Hepatocyte (in vitro differentiated cells): ENCODE measurements at regions not wholly inside any gene's neighbourhood (a gene's known extent, or its start where the extent isn't known, plus 50 kb on each side); places are given as distances from the start of the nearest gene placed in this dataset.

Experiments
- DNase-seq: peaks from one replicate; pipeline ENCODE4 v3.0.0-alpha.2; 2016; ENCODE audit warnings: low spot score
- H2AFZ ChIP-seq: fragments of 200-600 bp; sonication (generic); 2 replicates; pipeline ENCODE4 v1.6.0; 2016; ENCODE audit warnings: antibody characterized with exemption, mild to moderate bottlenecking
- H3K27ac ChIP-seq: fragments of 200-600 bp; sonication (generic); 2 replicates; pipeline ENCODE4 v1.5.1; 2016; ENCODE audit warnings: mild to moderate bottlenecking
- H3K27me3 ChIP-seq: fragments of 200-600 bp; sonication (generic); 2 replicates; pipeline ENCODE4 v1.6.1; 2016
- H3K36me3 ChIP-seq: fragments of 200-600 bp; sonication (generic); replicated peaks from 2 replicates; pipeline ENCODE4 v1.5.1; 2016; ENCODE audit warnings: low read depth; ENCODE audit not compliant: insufficient read depth
- H3K4me1 ChIP-seq: fragments of 200-600 bp; sonication (generic); 2 replicates; pipeline ENCODE4 v1.5.1; 2016; ENCODE audit warnings: mild to moderate bottlenecking, moderate library complexity; ENCODE audit not compliant: insufficient read depth
- H3K4me2 ChIP-seq: fragments of 200-600 bp; sonication (generic); 2 replicates; pipeline ENCODE4 v1.6.0; 2016
- H3K4me3 ChIP-seq: fragments of 200-600 bp; sonication (generic); 2 replicates; pipeline ENCODE4 v1.5.1; 2016; ENCODE audit warnings: mild to moderate bottlenecking
- H3K79me2 ChIP-seq: fragments of 200-600 bp; sonication (generic); 2 replicates; pipeline ENCODE4 v1.6.0; 2017; ENCODE audit warnings: mild to moderate bottlenecking
- H3K9me2 ChIP-seq: fragments of 200-600 bp; sonication (generic); replicated peaks from 2 replicates; pipeline ENCODE4 v1.6.0; 2017; ENCODE audit warnings: mild to moderate bottlenecking; ENCODE audit not compliant: insufficient read depth
- H3K9me3 ChIP-seq: fragments of 200-600 bp; sonication (generic); 2 replicates; pipeline ENCODE4 v1.5.1; 2016; ENCODE audit warnings: low read depth, mild to moderate bottlenecking
- H4K20me1 ChIP-seq: fragments of 200-600 bp; sonication (generic); 2 replicates; pipeline ENCODE4 v1.6.0; 2016; ENCODE audit warnings: mild to moderate bottlenecking; ENCODE audit not compliant: insufficient read depth, poor library complexity, severe bottlenecking
- CTCF ChIP-seq: fragments of 200-600 bp; sonication (generic); IDR thresholded peaks from 2 replicates; pipeline ENCODE4 v1.5.1; 2016; ENCODE audit warnings: antibody characterized with exemption, mild to moderate bottlenecking; ENCODE audit not compliant: poor library complexity
- EZH2 ChIP-seq: fragments of 200-600 bp; sonication (generic); IDR thresholded peaks from 2 replicates; pipeline ENCODE4 v1.6.1; 2016; ENCODE audit warnings: antibody characterized with exemption, mild to moderate bottlenecking, borderline replicate concordance
- EZH2phosphoT487 ChIP-seq: fragments of 200-600 bp; sonication (generic); IDR thresholded peaks from one replicate; pipeline ENCODE4 v1.6.1; 2018; ENCODE audit warnings: antibody characterized with exemption, mild to moderate bottlenecking, low read depth, moderate library complexity; ENCODE audit not compliant: unreplicated experiment, severe bottlenecking
- WGBS: methylation state at CpG from one replicate; pipeline ENCODE4 v1.1.6; 2016; ENCODE audit warnings: low lambda C conversion rate; ENCODE audit errors: missing lambda C conversion rate; 5-methylcytosine and 5-hydroxymethylcytosine counted together

GRCh38 chr4:57369446-57369845, 259.3 kb upstream of the IGFBP7 start:
- Histone ChIP-seq H3K27ac (no peak overlapping the region), H3K4me3 (no peak overlapping the region), H3K79me2 (no peaks in the 10 kb centered on the region), H2AFZ (no peak overlapping the region), H4K20me1 (no peaks in the 10 kb centered on the region), H3K4me2 (no peak overlapping the region), H3K9me3 (no peaks in the 10 kb centered on the region), H3K9me2 (no peaks in the 10 kb centered on the region), H3K4me1 (no peaks in the 10 kb centered on the region), H3K27me3 (no peaks in the 10 kb centered on the region), H3K36me3 (no peaks in the 10 kb centered on the region)
- no peak for DNase-seq
- WGBS: 84% methylated on average over 1 of the region's 1 CpG
- TF ChIP-seq EZH2 (no peak), CTCF (no peak), EZH2phosphoT487 (no peak)

- 100% methylated on average over 1 of the region's 1 CpG for WGBS
- Histone ChIP-seq H2AFZ (no peak overlapping the region), H3K27me3 (no peaks in the 10 kb centered on the region), H3K27ac (no peak overlapping the region), H3K79me2 (no peaks in the 10 kb centered on the region), H3K9me2 (no peaks in the 10 kb centered on the region), H3K9me3 (no peaks in the 10 kb centered on the region), H3K4me2 (no peak overlapping the region), H3K4me3 (no peak overlapping the region), H3K36me3 (no peaks in the 10 kb centered on the region), H3K4me1 (no peaks in the 10 kb centered on the region), H4K20me1 (no peaks in the 10 kb centered on the region)
- no peak for DNase-seq
- TF ChIP-seq EZH2phosphoT487 (no peak), EZH2 (no peak), CTCF (no peak)
Observed at GRCh38 chr4:57364255-57364654, 254.1 kb upstream of the IGFBP7 start.

- no peaks in the 10 kb centered on the region for H3K4me1 ChIP-seq
- no peak overlapping the region for H3K4me3 ChIP-seq
- TF ChIP-seq EZH2: no peak
- no peak for TF ChIP-seq EZH2phosphoT487
- TF ChIP-seq CTCF: no peak
- H3K79me2 ChIP-seq: no peaks in the 10 kb centered on the region
- H3K9me3 ChIP-seq: no peaks in the 10 kb centered on the region
- DNase-seq: no peak
- H3K9me2 ChIP-seq: no peaks in the 10 kb centered on the region
- H3K27ac ChIP-seq: no peak overlapping the region
- H3K27me3 ChIP-seq: no peaks in the 10 kb centered on the region
- H2AFZ ChIP-seq: no peak overlapping the region
- 47% methylated on average over 1 of the region's 1 CpG for WGBS
- H3K36me3 ChIP-seq: no peaks in the 10 kb centered on the region
- no peaks in the 10 kb centered on the region for H4K20me1 ChIP-seq
- H3K4me2 ChIP-seq: no peak overlapping the region
Observed at GRCh38 chr4:57363346-57363745, 253.2 kb upstream of the IGFBP7 start.

- no peaks in the 10 kb centered on the region for H3K79me2 ChIP-seq
- H3K27me3 ChIP-seq: no peaks in the 10 kb centered on the region
- no peak overlapping the region for H2AFZ ChIP-seq
- H3K4me1 ChIP-seq: no peaks in the 10 kb centered on the region
- 92% methylated on average over 2 of the region's 2 CpGs for WGBS
- no peak overlapping the region for H3K4me3 ChIP-seq
- no peak overlapping the region for H3K27ac ChIP-seq
- H3K9me2 ChIP-seq: no peaks in the 10 kb centered on the region
- no peaks in the 10 kb centered on the region for H3K36me3 ChIP-seq
- no peaks in the 10 kb centered on the region for H4K20me1 ChIP-seq
- no peak for TF ChIP-seq EZH2
- no peak for TF ChIP-seq EZH2phosphoT487
- no peak for TF ChIP-seq CTCF
- DNase-seq: no peak
- no peak overlapping the region for H3K4me2 ChIP-seq
- H3K9me3 ChIP-seq: no peaks in the 10 kb centered on the region
Observed at GRCh38 chr4:57360681-57361080, 250.5 kb upstream of the IGFBP7 start.
